ENCODE measurements at regions not wholly inside any gene's neighbourhood (a gene's known extent, or its start where the extent isn't known, plus 50 kb on each side); places are given as distances from the start of the nearest gene placed in this dataset.

- Histone ChIP-seq H3K9me3 (ENCODE audit: control insufficient read depth, insufficient read depth, low read length) (no peaks in the 10 kb centered on the region), H3K4me1 (ENCODE audit: control insufficient read depth, insufficient read depth, low read length) (peaks cover 8% of the 10 kb centered on the region; the same call in 1 of the 2 replicates), H3K27me3 (ENCODE audit: control insufficient read depth, insufficient read depth, low read length) (no peaks in the 10 kb centered on the region), H3K27ac (ENCODE audit: low read depth, low read length) (no peak overlapping the region), H3K9ac (ENCODE audit: low read depth, low read length) (no peak overlapping the region), H3K36me3 (ENCODE audit: control insufficient read depth, insufficient read depth, low read length) (no peaks in the 10 kb centered on the region), H3K4me3 (ENCODE audit: low read depth, low read length) (no peak overlapping the region)
Measured at GRCh38 chr1:34270181-34270580, 93.5 kb downstream of the C1orf94 start.

GRCh38 chr1:34272152-34272551 lies 95.4 kb downstream of the C1orf94 start:
- Histone ChIP-seq H3K9ac (ENCODE audit: low read depth, low read length) (no peak overlapping the region), H3K9me3 (ENCODE audit: control insufficient read depth, insufficient read depth, low read length) (no peaks in the 10 kb centered on the region), H3K27me3 (ENCODE audit: control insufficient read depth, insufficient read depth, low read length) (no peaks in the 10 kb centered on the region), H3K4me3 (ENCODE audit: low read depth, low read length) (no peak overlapping the region), H3K27ac (ENCODE audit: low read depth, low read length) (no peak overlapping the region), H3K4me1 (ENCODE audit: control insufficient read depth, insufficient read depth, low read length) (no peaks in the 10 kb centered on the region), H3K36me3 (ENCODE audit: control insufficient read depth, insufficient read depth, low read length) (no peaks in the 10 kb centered on the region)

GRCh38 chr1:34275150-34275549 lies 98.4 kb downstream of the C1orf94 start:
- no peaks in the 10 kb centered on the region for H3K36me3 ChIP-seq (ENCODE audit: control insufficient read depth, insufficient read depth, low read length)

GRCh38 chr1:34276606-34277005 lies 99.9 kb downstream of the C1orf94 start:
- Histone ChIP-seq H3K27me3 (ENCODE audit: control insufficient read depth, insufficient read depth, low read length) (no peaks in the 10 kb centered on the region), H3K9ac (ENCODE audit: low read depth, low read length) (no peak overlapping the region), H3K36me3 (ENCODE audit: control insufficient read depth, insufficient read depth, low read length) (no peaks in the 10 kb centered on the region), H3K9me3 (ENCODE audit: control insufficient read depth, insufficient read depth, low read length) (no peaks in the 10 kb centered on the region), H3K4me3 (ENCODE audit: low read depth, low read length) (no peak overlapping the region), H3K4me1 (ENCODE audit: control insufficient read depth, insufficient read depth, low read length) (no peaks in the 10 kb centered on the region), H3K27ac (ENCODE audit: low read depth, low read length) (no peak overlapping the region)

More at GRCh38 chr1:34275150-34275549, 98.4 kb downstream of the C1orf94 start:
- no peak overlapping the region for H3K27ac ChIP-seq (ENCODE audit: low read depth, low read length)
- H3K4me3 ChIP-seq (ENCODE audit: low read depth, low read length), result no peak overlapping the region
- no peaks in the 10 kb centered on the region for H3K27me3 ChIP-seq (ENCODE audit: control insufficient read depth, insufficient read depth, low read length)
- H3K4me1 ChIP-seq (ENCODE audit: control insufficient read depth, insufficient read depth, low read length), result no peaks in the 10 kb centered on the region
- no peaks in the 10 kb centered on the region for H3K9me3 ChIP-seq (ENCODE audit: control insufficient read depth, insufficient read depth, low read length)
- H3K9ac ChIP-seq (ENCODE audit: low read depth, low read length), result no peak overlapping the region

- Histone ChIP-seq H3K27me3 (ENCODE audit: control insufficient read depth, insufficient read depth, low read length) (no peaks in the 10 kb centered on the region), H3K27ac (ENCODE audit: low read depth, low read length) (no peak overlapping the region), H3K9me3 (ENCODE audit: control insufficient read depth, insufficient read depth, low read length) (no peaks in the 10 kb centered on the region), H3K4me3 (ENCODE audit: low read depth, low read length) (no peak overlapping the region), H3K4me1 (ENCODE audit: control insufficient read depth, insufficient read depth, low read length) (no peaks in the 10 kb centered on the region), H3K9ac (ENCODE audit: low read depth, low read length) (no peak overlapping the region), H3K36me3 (ENCODE audit: control insufficient read depth, insufficient read depth, low read length) (no peaks in the 10 kb centered on the region)
Measured at GRCh38 chr1:34277150-34277549, 100.4 kb downstream of the C1orf94 start.

GRCh38 chr1:34278211-34278610 lies 101.5 kb downstream of the C1orf94 start:
- Histone ChIP-seq H3K27ac (ENCODE audit: low read depth, low read length) (no peak overlapping the region), H3K9me3 (ENCODE audit: control insufficient read depth, insufficient read depth, low read length) (no peaks in the 10 kb centered on the region), H3K9ac (ENCODE audit: low read depth, low read length) (no peak overlapping the region), H3K27me3 (ENCODE audit: control insufficient read depth, insufficient read depth, low read length) (no peaks in the 10 kb centered on the region), H3K4me3 (ENCODE audit: low read depth, low read length) (no peak overlapping the region), H3K4me1 (ENCODE audit: control insufficient read depth, insufficient read depth, low read length) (no peaks in the 10 kb centered on the region), H3K36me3 (ENCODE audit: control insufficient read depth, insufficient read depth, low read length) (no peaks in the 10 kb centered on the region)

GRCh38 chr1:34279971-34280370 lies 103.3 kb downstream of the C1orf94 start:
- Histone ChIP-seq H3K9ac (ENCODE audit: low read depth, low read length) (no peak overlapping the region), H3K9me3 (ENCODE audit: control insufficient read depth, insufficient read depth, low read length) (no peaks in the 10 kb centered on the region), H3K27me3 (ENCODE audit: control insufficient read depth, insufficient read depth, low read length) (no peaks in the 10 kb centered on the region)

GRCh38 chr1:34280509-34280908 lies 103.8 kb downstream of the C1orf94 start:
- Histone ChIP-seq H3K4me1 (ENCODE audit: control insufficient read depth, insufficient read depth, low read length) (no peaks in the 10 kb centered on the region), H3K36me3 (ENCODE audit: control insufficient read depth, insufficient read depth, low read length) (no peaks in the 10 kb centered on the region), H3K9ac (ENCODE audit: low read depth, low read length) (no peak overlapping the region), H3K4me3 (ENCODE audit: low read depth, low read length) (no peak overlapping the region), H3K27ac (ENCODE audit: low read depth, low read length) (no peak overlapping the region), H3K27me3 (ENCODE audit: control insufficient read depth, insufficient read depth, low read length) (no peaks in the 10 kb centered on the region), H3K9me3 (ENCODE audit: control insufficient read depth, insufficient read depth, low read length) (no peaks in the 10 kb centered on the region)

More at GRCh38 chr1:34279971-34280370, 103.3 kb downstream of the C1orf94 start:
- H3K4me1 ChIP-seq (ENCODE audit: control insufficient read depth, insufficient read depth, low read length), result no peaks in the 10 kb centered on the region
- no peaks in the 10 kb centered on the region for H3K36me3 ChIP-seq (ENCODE audit: control insufficient read depth, insufficient read depth, low read length)
- H3K4me3 ChIP-seq (ENCODE audit: low read depth, low read length), result no peak overlapping the region
- no peak overlapping the region for H3K27ac ChIP-seq (ENCODE audit: low read depth, low read length)

- H3K4me1 ChIP-seq (ENCODE audit: control insufficient read depth, insufficient read depth, low read length), result no peaks in the 10 kb centered on the region
- H3K27me3 ChIP-seq (ENCODE audit: control insufficient read depth, insufficient read depth, low read length), result no peaks in the 10 kb centered on the region
- no peaks in the 10 kb centered on the region for H3K9me3 ChIP-seq (ENCODE audit: control insufficient read depth, insufficient read depth, low read length)
- H3K4me3 ChIP-seq (ENCODE audit: low read depth, low read length), result no peak overlapping the region
- H3K27ac ChIP-seq (ENCODE audit: low read depth, low read length), result no peak overlapping the region
- no peak overlapping the region for H3K9ac ChIP-seq (ENCODE audit: low read depth, low read length)
- H3K36me3 ChIP-seq (ENCODE audit: control insufficient read depth, insufficient read depth, low read length), result no peaks in the 10 kb centered on the region
Measured at GRCh38 chr1:34283142-34283541, 106.4 kb downstream of the C1orf94 start.

- Histone ChIP-seq H3K27ac (ENCODE audit: low read depth, low read length) (no peak overlapping the region), H3K4me1 (ENCODE audit: control insufficient read depth, insufficient read depth, low read length) (no peaks in the 10 kb centered on the region), H3K27me3 (ENCODE audit: control insufficient read depth, insufficient read depth, low read length) (no peaks in the 10 kb centered on the region; the same call in 1 of the 2 replicates), H3K4me3 (ENCODE audit: low read depth, low read length) (no peak overlapping the region), H3K9me3 (ENCODE audit: control insufficient read depth, insufficient read depth, low read length) (no peaks in the 10 kb centered on the region), H3K9ac (ENCODE audit: low read depth, low read length) (no peak overlapping the region), H3K36me3 (ENCODE audit: control insufficient read depth, insufficient read depth, low read length) (no peaks in the 10 kb centered on the region)
Measured at GRCh38 chr1:34286511-34286910, 109.8 kb downstream of the C1orf94 start.

- no peaks in the 10 kb centered on the region; the same call in 1 of the 2 replicates for H3K27me3 ChIP-seq (ENCODE audit: control insufficient read depth, insufficient read depth, low read length)
- no peaks in the 10 kb centered on the region for H3K36me3 ChIP-seq (ENCODE audit: control insufficient read depth, insufficient read depth, low read length)
- H3K9ac ChIP-seq (ENCODE audit: low read depth, low read length), result no peak overlapping the region
- H3K4me1 ChIP-seq (ENCODE audit: control insufficient read depth, insufficient read depth, low read length), result no peaks in the 10 kb centered on the region
- H3K27ac ChIP-seq (ENCODE audit: low read depth, low read length), result no peak overlapping the region
- H3K4me3 ChIP-seq (ENCODE audit: low read depth, low read length), result no peak overlapping the region
- no peaks in the 10 kb centered on the region for H3K9me3 ChIP-seq (ENCODE audit: control insufficient read depth, insufficient read depth, low read length)
Measured at GRCh38 chr1:34290831-34291230, 114.1 kb downstream of the C1orf94 start.

- H3K27ac ChIP-seq (ENCODE audit: low read depth, low read length), result no peak overlapping the region
- no peak overlapping the region for H3K4me3 ChIP-seq (ENCODE audit: low read depth, low read length)
- H3K27me3 ChIP-seq (ENCODE audit: control insufficient read depth, insufficient read depth, low read length), result no peaks in the 10 kb centered on the region; the same call in 1 of the 2 replicates
- H3K36me3 ChIP-seq (ENCODE audit: control insufficient read depth, insufficient read depth, low read length), result no peaks in the 10 kb centered on the region
- H3K4me1 ChIP-seq (ENCODE audit: control insufficient read depth, insufficient read depth, low read length), result no peaks in the 10 kb centered on the region
- no peak overlapping the region for H3K9ac ChIP-seq (ENCODE audit: low read depth, low read length)
- H3K9me3 ChIP-seq (ENCODE audit: control insufficient read depth, insufficient read depth, low read length), result no peaks in the 10 kb centered on the region
Measured at GRCh38 chr1:34292472-34292871, 115.8 kb downstream of the C1orf94 start.

Measured in HUES48 (cell line).